ENCODE measurements at regions not wholly inside any gene's neighbourhood (a gene's known extent, or its start where the extent isn't known, plus 50 kb on each side); places are given as distances from the start of the nearest gene placed in this dataset.

DNA sequence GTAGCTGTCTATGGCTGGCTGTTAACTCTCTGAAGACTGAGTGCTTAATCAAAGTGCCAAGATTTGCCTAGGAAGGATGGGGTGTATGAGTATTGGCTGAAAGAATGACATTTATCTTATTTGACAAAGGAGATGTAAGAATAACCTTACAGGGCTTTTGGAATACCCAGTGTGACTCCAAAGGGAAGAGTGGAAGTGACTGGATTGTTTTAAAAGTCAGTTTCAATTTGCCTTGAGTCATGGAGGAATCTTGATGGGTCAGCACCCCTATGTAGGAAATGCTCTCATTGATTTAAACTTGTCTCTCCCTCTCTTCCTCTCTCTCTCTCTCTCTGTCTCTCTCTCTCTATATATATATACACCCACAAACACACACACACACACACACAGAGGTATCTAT, 118.4 kb upstream of the CLDN10 start:
- Histone ChIP-seq H4K20me1 (replicated peaks; ENCODE audit: control insufficient read depth, extremely low read depth, insufficient read depth, low read length) (no peaks in the 10 kb centered on the region), H3K9ac (replicated peaks; ENCODE audit: extremely low read depth, insufficient read depth, low read length) (no peak overlapping the region), H3K4me3 (replicated peaks in 1 of 3; ENCODE audit: insufficient read depth in 1 of 3, low read depth in 1 of 3, low read length in 3 of 3) (no peak overlapping the region), H3K36me3 (ENCODE audit: control insufficient read depth in 2 of 2, extremely low read depth in 1 of 2, insufficient read depth in 2 of 2, low read length in 2 of 2) (no peaks in the 10 kb centered on the region), H3K79me2 (ENCODE audit: control insufficient read depth, insufficient read depth, low read length) (no peaks in the 10 kb centered on the region), H3K9me3 (replicated peaks; ENCODE audit: control insufficient read depth, insufficient read depth, low read length) (no peaks in the 10 kb centered on the region), H3K27me3 (ENCODE audit: control insufficient read depth in 2 of 2, insufficient read depth in 2 of 2, low read length in 2 of 2) (no peaks in the 10 kb centered on the region), H2AFZ (ENCODE audit: low read depth, low read length) (no peak overlapping the region), H3K4me2 (ENCODE audit: insufficient read depth, low read length) (no peak overlapping the region), H3K4me1 (ENCODE audit: control insufficient read depth, extremely low read depth, insufficient read depth, low read length) (no peaks in the 10 kb centered on the region), H3K9me1 (replicated peaks; ENCODE audit: control insufficient read depth, extremely low read depth, insufficient read depth, low read length) (no peaks in the 10 kb centered on the region), H3K27ac (ENCODE audit: insufficient read depth, low read depth, low read length) (no peak overlapping the region)
- POLR2A ChIA-PET, result no interaction called here
- CTCF ChIA-PET, result no interaction called here
- DNase-seq (ENCODE audit: low read depth, low spot score) (no peak), FAIRE-seq (no peak)
- intact Hi-C loops (cut with micrococcal nuclease) (no loop called here), dilution Hi-C loops (cut with MboI; ENCODE audit: extremely low pct_ligation_motif_present, low sequenced_read_pairs) (no loop called here)
- BruUV-seq (replicated peaks), result no TSS peak
- TF ChIP-seq POLR2AphosphoS5 (IDR thresholded peaks at IDR 0.05; ENCODE audit: insufficient read depth, low read depth, low read length) (no peak), MYC (IDR thresholded peaks at IDR 0.05; ENCODE audit: low read depth, low read length) (no peak), FOS (IDR thresholded peaks at IDR 0.05; ENCODE audit: borderline replicate concordance, insufficient read depth, low read length) (no peak), GATA2 (IDR thresholded peaks at IDR 0.05; ENCODE audit: insufficient read depth, insufficient read length, low read depth, low read length) (no peak), EZH2 (IDR thresholded peaks at IDR 0.05; ENCODE audit: borderline replicate concordance, low read depth, low read length, severe bottlenecking) (no peak), JUN (IDR thresholded peaks at IDR 0.05; ENCODE audit: borderline replicate concordance, insufficient read depth, insufficient read length, low read depth) (no peak), POLR2A (IDR thresholded peaks at IDR 0.05; ENCODE audit: low read depth, low read length) (no peak)
- TF ChIP-seq, protein P1, sequence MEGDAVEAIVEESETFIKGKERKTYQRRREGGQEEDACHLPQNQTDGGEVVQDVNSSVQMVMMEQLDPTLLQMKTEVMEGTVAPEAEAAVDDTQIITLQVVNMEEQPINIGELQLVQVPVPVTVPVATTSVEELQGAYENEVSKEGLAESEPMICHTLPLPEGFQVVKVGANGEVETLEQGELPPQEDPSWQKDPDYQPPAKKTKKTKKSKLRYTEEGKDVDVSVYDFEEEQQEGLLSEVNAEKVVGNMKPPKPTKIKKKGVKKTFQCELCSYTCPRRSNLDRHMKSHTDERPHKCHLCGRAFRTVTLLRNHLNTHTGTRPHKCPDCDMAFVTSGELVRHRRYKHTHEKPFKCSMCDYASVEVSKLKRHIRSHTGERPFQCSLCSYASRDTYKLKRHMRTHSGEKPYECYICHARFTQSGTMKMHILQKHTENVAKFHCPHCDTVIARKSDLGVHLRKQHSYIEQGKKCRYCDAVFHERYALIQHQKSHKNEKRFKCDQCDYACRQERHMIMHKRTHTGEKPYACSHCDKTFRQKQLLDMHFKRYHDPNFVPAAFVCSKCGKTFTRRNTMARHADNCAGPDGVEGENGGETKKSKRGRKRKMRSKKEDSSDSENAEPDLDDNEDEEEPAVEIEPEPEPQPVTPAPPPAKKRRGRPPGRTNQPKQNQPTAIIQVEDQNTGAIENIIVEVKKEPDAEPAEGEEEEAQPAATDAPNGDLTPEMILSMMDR (IDR thresholded peaks at IDR 0.05; ENCODE audit: extremely low read depth in 1 of 2, insufficient read depth in 1 of 2, low read depth in 1 of 2, low read length in 2 of 2), result no peak
- TF ChIP-seq, protein P2, sequence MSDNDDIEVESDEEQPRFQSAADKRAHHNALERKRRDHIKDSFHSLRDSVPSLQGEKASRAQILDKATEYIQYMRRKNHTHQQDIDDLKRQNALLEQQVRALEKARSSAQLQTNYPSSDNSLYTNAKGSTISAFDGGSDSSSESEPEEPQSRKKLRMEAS (IDR thresholded peaks at IDR 0.05; ENCODE audit: insufficient read depth, insufficient read length), result no peak
